Breast epithelium (tissue), 3 donors: ENCODE measurements at regions not wholly inside any gene's neighbourhood (a gene's known extent, or its start where the extent isn't known, plus 50 kb on each side); places are given as distances from the start of the nearest gene placed in this dataset.

Experiments used
- POLR2A ChIP-seq: fragments of 450-650 bp; IDR thresholded peaks from one replicate; pipeline ENCODE4 v1.6.1; 2016; ENCODE audit warnings: antibody characterized with exemption, mild to moderate bottlenecking, moderate library complexity
- TF ChIP-seq, protein P1 (sequence below), 3 donors: fragments of 450-650 bp; IDR thresholded peaks; one replicate each; pipeline ENCODE4 v1.5.1; 2016 to 2017; ENCODE audit warnings: antibody characterized with exemption in 3 of 3, mild to moderate bottlenecking in 3 of 3, moderate library complexity in 3 of 3

DNA sequence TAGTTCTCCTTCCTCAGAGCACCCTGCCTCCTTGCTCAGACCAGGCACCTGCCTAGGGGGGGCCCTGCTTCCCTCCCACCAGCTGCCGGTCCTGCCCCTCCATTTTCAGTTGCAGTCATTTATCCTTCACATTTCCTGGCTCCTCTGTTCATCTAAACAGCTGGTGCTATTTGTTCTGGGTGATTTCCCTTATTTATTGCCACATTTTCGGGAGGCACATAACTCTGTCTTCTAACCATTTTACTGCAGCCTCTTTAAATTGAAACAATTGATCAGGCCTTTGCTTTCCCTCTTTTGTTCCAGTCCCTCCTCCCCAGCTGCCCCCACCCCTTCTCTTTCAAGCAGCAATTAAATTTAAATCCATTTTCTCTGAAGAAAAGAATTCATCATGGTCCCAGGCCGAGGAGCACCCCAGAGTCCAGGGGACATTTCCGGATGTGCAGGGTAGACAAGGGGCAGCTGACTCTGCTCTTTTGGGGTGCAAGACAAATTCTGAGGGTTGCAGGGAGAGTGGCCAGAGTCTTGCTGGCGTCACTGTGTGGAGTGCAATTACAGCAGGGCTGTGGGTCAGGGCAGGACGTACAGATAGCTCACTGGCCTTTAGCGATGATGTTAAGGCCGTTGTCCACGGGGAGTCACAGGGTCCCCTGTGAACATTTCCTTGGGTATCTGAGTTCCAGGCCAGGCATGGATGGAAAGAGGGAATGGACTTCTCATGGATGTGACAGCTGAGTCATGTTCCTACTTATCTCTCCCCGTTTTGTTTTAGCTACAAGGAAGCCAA, 476.4 kb downstream of the TBC1D22A start:
- TF ChIP-seq, protein P1, sequence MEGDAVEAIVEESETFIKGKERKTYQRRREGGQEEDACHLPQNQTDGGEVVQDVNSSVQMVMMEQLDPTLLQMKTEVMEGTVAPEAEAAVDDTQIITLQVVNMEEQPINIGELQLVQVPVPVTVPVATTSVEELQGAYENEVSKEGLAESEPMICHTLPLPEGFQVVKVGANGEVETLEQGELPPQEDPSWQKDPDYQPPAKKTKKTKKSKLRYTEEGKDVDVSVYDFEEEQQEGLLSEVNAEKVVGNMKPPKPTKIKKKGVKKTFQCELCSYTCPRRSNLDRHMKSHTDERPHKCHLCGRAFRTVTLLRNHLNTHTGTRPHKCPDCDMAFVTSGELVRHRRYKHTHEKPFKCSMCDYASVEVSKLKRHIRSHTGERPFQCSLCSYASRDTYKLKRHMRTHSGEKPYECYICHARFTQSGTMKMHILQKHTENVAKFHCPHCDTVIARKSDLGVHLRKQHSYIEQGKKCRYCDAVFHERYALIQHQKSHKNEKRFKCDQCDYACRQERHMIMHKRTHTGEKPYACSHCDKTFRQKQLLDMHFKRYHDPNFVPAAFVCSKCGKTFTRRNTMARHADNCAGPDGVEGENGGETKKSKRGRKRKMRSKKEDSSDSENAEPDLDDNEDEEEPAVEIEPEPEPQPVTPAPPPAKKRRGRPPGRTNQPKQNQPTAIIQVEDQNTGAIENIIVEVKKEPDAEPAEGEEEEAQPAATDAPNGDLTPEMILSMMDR (IDR thresholded peaks at IDR 0.05), result no peak
- TF ChIP-seq POLR2A, result no peak
